A673 (cell line): ENCODE measurements at regions not wholly inside any gene's neighbourhood (a gene's known extent, or its start where the extent isn't known, plus 50 kb on each side); places are given as distances from the start of the nearest gene placed in this dataset.

Experiments used
- CTCF ChIP-seq: fragments of 300-800, 200-600 bp; sonication (generic); conservative IDR thresholded peaks from 2 replicates; pipeline ENCODE4 v1.5.1; 2017; ENCODE audit warnings: low read depth, mild to moderate bottlenecking, antibody characterized with exemption, low read length, moderate library complexity, mixed read lengths
- EZH2 ChIP-seq: fragments of 200-600 bp; sonication (generic); IDR thresholded peaks from 2 replicates; pipeline ENCODE4 v1.6.1; 2017; ENCODE audit warnings: borderline replicate concordance, low read depth, mild to moderate bottlenecking, mixed read lengths, antibody characterized with exemption, low read length; ENCODE audit not compliant: poor library complexity, severe bottlenecking

- TF ChIP-seq CTCF (no peak), EZH2 (no peak)
These were observed 253.0 kb downstream of the TSHZ3 start for GRCh38 chr19:31096062-31096830.
